ENCODE measurements at regions not wholly inside any gene's neighbourhood (a gene's known extent, or its start where the extent isn't known, plus 50 kb on each side); places are given as distances from the start of the nearest gene placed in this dataset.

DNA sequence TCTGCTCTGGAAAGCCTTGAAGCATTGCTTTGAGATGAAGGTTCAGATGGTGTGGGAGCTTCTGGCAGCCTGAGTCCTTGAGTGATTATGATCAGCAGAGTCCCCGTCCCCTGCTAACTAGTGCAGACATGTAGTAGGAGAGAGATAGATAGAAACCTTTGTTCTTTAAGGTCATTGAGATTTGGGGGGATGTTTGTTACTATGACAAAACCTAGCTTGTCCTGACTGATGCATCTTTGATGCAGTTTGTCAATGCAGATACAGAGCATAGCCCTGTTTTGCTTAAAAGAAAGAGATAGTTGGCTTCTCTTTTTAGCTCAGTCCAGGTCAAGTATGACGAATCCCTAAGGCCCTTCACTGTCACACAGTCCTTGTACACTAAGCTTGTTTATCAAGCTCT is 274.6 kb upstream of the DPP10 start:
- TF ChIP-seq POLR2A (IDR thresholded peaks at IDR 0.05), result no peak
- TF ChIP-seq, protein P1, sequence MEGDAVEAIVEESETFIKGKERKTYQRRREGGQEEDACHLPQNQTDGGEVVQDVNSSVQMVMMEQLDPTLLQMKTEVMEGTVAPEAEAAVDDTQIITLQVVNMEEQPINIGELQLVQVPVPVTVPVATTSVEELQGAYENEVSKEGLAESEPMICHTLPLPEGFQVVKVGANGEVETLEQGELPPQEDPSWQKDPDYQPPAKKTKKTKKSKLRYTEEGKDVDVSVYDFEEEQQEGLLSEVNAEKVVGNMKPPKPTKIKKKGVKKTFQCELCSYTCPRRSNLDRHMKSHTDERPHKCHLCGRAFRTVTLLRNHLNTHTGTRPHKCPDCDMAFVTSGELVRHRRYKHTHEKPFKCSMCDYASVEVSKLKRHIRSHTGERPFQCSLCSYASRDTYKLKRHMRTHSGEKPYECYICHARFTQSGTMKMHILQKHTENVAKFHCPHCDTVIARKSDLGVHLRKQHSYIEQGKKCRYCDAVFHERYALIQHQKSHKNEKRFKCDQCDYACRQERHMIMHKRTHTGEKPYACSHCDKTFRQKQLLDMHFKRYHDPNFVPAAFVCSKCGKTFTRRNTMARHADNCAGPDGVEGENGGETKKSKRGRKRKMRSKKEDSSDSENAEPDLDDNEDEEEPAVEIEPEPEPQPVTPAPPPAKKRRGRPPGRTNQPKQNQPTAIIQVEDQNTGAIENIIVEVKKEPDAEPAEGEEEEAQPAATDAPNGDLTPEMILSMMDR (IDR thresholded peaks at IDR 0.05), result no peak

Measured in thyroid gland (tissue), 4 donors.